GM12874 (cell line): ENCODE measurements at regions not wholly inside any gene's neighbourhood (a gene's known extent, or its start where the extent isn't known, plus 50 kb on each side); places are given as distances from the start of the nearest gene placed in this dataset.

Experiments used
- CTCF ChIP-seq: IDR thresholded peaks from 2 replicates; pipeline ENCODE4 v1.5.1; 2011; ENCODE audit warnings: low read depth, mild to moderate bottlenecking, control low read depth, low read length, moderate library complexity; ENCODE audit not compliant: insufficient read depth

DNA sequence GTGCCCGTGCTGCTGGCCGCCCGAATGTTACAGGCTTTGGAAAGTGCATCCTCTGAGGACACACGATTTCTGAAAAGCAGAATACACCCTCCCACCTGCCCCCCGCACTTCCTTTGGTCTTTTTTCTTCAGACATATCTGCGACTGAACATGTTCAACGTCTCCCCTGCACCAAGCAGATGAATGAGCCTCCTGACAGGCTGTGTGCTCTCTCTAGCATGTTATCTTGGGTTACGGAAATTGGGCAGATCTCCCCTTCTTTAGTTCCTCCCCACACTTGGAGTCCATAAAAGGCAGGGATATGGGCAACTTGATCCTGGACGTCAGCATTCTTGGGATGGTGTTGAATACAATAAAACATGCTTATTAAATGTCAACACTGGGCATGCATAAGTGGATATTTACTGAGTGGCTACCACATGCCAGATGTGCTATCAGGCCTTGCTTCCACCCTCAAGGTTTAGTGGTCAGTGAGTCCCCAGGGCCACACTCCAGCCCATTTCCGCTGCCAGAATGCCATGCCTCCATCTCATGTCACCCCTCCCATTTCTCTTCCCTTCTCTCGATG is 130.4 kb downstream of the TRIM43 start:
- TF ChIP-seq CTCF, result no peak

GRCh38 chr2:95728878-95729596 is 137.2 kb downstream of the TRIM43 start:
- TF ChIP-seq CTCF, result peak; percentile 33; the same call in 1 of the 2 replicates

GRCh38 chr2:95729597-95729955 is 137.8 kb downstream of the TRIM43 start:
- TF ChIP-seq CTCF, result no peak

- TF ChIP-seq CTCF, result no peak
These were observed 139.0 kb downstream of the TRIM43 start for GRCh38 chr2:95730813-95731212.

GRCh38 chr2:95734976-95735890 is 143.4 kb downstream of the TRIM43 start:
- no peak for TF ChIP-seq CTCF

DNA sequence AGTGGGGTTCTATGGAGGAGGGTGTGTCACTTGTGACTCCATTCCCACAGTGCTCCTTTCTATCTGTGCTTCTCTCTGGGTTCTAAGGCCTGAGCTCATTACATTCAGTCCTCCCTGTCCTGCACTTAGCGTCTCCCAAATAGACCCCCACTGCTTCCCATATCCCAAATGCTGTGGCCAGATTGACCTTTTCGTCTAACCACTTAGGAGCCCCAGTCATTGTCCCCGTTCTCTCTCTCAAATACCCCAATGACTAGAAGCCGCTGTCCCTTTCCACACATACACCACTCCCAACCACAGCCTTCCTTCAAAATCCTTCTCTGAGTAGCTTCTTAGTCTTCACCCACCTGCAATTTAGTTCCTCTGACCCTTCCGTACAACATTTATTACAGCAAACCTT is 146.5 kb downstream of the TRIM43 start:
- no peak for TF ChIP-seq CTCF

GRCh38 chr2:95757988-95758387 is 166.2 kb downstream of the TRIM43 start:
- no peak for TF ChIP-seq CTCF
